Stimulated activated CD4-positive, alpha-beta T cell treated with anti-CD3 and anti-CD28 coated beads, TNF-alpha, amount 100 ng/mL, for 24 hours (primary cell): ENCODE measurements at regions not wholly inside any gene's neighbourhood (a gene's known extent, or its start where the extent isn't known, plus 50 kb on each side); places are given as distances from the start of the nearest gene placed in this dataset.

Source experiments
- DNase-seq, 3 experiments: peaks; one replicate each; pipeline ENCODE4 v3.0.0-alpha.2; 2020; ENCODE audit warnings: low read depth in 3 of 3

DNA sequence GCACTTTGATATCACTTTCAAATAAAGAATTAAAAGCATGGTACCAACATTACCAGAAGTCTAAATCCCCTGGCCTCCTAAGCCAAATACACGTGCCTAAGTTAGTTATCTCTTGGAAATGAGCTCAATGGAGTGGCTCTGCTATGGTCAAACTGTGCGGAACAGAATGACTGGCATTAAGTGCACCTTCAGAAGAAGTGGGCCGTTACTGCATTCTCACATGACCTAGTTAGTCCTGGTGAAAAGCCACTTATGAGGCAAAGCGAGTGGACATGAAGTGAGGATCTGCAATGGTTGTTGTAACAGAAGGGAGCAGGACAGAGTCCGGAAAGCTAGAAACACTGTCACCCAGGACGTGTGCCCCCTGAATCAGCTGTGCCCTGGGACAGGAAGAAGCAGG is 633.1 kb downstream of the IRX1 start:
- no peak for DNase-seq

DNA sequence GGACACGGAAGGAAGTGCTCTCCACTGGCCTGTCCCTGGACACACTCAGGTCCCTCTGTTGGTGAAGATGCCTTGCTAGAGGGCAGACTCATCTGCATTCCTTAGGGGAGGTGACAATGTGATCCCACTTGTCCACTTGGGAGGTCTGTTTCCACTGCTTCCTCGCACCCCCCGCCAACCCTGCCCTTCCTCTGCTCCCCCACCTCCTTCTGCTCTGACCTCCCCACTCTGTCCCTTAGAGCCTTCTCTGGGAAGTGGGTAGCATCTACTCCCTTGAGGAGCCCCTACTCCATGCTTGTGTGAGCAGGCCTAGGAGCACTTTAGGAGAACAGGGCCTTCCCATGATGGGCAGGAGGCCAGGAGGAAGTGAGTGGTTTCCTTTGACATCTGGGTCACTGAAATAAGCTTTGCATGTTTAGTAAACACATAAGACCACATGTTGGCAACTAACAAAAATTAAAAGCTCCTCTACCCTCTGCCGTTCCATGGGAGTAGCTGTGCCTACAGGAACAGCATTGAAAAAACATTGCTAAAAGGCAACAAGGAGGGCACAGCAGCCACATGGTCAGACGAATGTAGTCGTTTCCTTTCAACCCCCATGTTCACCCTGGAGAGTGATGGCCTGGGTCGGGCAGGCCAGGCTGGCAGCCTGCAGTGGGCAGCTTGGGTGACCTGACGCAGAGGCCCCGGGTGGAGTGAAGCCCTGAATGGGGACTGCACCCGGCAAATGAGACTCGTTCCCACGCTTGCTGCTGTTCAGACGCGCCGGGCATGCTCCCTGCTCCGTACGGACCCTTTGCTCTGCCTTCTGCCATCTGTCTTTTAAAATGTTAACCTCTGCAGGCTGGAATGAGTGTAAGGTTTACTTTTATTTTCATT is 634.0 kb downstream of the IRX1 start:
- DNase-seq, result no peak

DNA sequence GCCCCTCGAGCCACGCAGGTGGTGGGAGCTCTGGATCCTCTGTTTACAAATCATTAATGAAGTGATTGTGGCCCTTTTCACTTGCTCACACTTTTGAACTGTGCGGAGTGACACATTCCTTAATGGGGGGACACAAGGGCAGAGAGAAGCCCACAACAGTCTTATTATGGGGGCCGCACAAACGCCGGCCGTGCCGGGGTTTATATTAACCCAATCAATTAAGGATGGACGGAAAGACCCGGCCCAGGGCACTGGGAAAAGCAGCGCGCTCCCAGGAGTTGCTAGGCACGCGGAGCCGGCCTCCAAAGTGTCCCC is 634.8 kb downstream of the IRX1 start:
- DNase-seq, result no peak

DNA sequence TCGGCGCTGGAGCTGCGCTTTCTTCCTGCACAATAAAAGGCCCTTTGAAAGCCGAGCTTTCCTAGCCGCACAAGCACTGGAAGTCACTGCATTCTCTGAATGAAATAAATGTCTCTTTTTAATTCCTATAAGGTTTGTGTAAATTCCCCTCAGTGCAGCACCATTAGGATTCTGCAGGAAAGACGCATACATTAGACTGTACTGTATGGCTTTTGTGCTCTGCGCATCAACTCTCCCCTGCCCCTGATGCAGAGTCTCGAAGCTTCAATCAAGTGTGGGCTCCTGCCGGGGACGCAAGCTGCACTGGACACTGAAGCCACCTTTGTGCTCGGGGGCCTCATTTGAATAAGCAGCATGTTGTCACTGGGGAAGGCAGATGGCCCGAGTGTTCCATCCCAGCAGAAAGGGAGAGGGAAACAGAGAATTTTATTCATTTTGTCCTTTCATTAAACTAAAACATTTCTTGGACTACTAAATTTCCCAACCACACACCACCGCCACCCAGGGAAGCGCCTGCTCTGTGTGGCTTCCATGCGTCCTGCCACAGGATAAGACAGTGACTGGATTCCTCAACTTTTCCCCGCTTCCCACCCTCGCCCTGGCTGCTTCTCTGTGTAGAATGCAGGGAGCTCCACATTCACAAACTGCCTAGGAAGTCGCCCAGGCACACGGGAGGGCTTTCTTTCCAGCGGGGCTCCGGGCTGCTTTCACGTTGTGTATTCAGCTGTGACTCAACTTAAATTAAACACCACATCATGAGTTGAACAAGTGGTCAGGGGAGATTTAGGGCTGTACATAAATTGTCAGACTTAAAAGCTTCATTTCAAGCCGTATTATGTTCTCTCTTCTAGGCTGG is 635.4 kb downstream of the IRX1 start:
- DNase-seq, result no peak

DNA sequence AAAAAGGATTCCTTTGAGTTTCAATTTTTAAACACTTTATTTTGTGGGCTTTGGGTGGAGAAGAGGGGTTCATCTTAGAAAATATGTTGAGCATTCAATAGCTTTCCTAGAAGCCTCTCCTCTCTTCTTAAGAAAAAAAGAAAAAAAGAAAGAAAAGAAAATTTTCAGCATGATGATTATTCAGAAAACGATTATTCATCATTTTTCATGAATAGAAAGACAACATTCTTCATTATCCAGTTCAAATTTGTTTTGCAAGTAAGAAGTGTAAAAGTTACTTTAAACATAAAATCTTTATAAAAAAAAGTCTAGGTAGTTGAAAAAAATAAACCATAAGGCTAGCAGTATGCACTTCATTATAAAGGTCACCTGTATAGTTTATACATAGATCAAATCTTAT is 636.5 kb downstream of the IRX1 start:
- DNase-seq, result no peak

DNA sequence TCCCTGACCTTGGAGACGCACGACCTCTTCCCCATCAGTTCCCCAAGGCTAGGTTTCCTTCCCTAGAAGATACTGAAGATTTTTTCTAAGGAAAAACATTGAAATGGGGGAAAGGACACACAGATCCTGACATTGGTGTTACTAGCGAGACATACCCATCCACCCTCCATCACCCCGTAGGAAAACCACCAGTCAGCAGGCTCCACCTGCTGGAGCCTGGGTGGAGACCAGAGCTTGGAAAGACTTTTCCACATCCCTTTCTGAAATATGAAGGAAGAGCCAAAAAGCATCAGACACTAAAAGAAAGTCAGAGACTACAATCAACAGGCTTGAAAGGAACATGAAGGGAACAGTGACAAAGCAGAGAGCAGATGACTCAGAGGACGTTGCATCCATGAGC is 638.0 kb downstream of the IRX1 start:
- DNase-seq, result no peak

DNA sequence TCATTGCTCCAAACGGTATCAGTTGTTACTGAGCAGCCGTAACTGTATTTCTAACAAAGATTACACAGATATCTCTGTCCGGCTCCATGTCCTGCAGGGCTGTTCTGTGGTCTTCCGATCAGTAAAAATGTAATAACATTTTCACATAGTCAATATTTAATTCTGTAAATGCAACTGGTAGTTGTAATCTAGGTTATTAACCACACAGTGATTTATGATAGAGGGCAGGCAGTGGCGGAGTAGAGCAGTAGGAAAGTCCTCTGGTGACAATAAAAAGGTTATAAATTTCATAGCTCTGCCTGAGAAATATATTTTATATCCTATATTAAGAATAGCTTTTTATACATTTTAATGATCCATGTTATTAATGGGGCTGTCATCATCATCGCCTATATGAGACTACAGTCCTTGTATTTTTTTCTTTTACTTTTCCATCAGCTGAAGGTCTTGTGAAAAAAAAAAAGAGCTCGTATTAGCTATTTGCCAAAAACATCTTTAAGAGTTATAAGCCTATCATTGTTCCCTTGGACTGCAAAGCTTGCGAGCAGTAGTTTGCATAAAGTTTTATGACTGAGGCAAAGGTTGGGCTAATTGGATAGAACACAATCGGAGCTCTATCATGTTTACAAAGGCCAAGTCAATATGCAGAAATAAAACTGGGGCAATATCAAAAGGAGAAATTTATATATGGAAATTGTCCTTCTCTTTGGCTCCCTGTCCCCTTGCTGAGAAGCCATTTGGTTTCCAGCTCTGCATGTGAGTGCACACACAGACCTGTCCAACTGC is 648.0 kb downstream of the IRX1 start:
- DNase-seq, result no peak

DNA sequence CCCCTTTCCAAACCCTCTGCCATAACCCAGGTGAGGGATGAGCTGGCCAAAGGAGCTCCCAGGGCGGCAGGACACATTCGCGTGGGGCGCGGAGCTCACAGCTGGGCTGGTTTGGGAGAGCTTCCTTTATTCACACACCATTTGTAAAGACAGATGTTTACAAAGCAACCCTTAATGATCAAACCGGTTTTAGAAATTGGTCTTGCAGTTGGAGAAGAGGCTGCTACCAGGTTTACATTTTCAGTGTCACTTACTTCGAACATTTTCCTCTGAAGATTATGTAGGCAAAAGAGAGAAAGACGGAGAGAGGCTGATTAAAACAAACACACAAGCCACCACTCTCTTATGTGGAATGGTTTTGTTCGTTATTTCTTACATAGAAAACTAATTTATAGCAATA is 648.7 kb downstream of the IRX1 start:
- DNase-seq, result no peak

DNA sequence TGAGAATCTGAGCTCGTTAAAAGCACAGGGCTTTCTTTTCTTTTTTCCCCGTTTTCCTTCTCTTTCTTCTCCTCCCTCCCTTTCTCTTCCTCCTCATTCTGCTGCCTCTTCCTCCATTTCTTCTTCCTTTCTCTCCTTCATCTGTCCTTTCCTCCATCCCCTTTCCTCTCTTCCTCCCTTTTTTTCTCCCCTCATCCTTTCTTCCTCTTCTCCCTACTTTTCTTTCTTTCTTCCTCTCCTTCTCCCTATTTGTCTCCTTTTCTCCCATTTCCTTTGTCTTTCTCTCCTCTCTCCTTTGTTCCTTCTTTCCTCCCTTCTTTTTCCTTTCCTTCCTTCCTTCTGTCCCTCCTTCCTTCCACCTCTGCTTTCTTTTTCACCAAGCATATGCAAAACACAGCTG is 649.4 kb downstream of the IRX1 start:
- DNase-seq, result no peak

DNA sequence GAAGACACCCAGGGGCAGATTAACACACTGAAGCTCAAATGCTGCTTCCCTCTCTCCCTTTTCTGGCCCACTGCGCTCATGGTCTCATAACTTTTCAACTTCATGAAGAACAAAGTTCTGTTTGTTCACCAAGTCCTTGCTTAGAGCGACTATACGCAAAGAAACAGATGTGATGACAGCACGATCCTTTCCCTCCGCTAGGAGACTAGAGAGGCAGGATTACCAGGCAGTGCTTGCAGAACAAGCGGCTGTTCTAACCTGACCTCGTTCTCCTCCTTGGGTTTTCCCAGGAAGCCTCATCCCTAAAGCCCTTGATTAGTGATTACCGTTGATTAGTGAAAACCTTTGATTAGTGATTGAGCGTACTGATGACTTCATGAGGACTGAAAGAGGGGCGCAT is 649.9 kb downstream of the IRX1 start:
- no peak for DNase-seq

DNA sequence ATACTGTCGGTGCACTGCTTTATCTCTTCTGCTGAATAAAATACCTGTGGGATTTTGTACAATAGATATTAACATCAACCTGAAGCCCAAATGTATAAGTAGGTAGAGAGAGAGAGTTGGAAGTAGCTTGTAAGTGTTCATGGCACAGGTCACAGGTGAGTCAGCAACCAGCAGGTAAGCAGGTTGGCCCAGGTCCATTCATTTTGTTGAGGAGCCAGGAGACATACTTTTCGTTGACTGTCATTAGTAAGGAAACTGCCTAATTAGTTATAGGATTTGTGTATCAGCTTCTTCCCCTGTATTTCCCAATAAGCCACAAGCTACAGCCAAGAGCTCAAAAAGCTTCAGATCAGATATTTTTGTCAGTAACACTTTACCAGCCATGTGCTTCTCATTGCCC is 650.8 kb downstream of the IRX1 start:
- no peak for DNase-seq

DNA sequence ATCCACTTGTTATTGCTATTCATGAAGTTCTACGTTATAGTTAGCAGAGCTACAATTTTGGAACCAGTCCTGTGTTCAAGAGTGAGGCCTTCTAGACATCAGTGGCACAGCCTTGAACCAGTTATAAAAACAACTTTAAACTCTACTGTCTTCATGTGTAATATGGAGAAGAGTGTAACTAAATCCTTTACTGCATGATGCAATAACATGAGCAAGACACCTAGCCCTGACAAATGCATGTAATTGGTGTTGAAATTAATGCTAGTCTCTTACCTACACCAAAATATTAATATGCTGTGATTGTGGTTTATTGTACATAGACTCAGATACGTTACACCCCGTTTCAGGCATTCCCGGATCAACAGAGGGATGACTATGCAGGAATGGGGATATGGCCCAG is 654.6 kb downstream of the IRX1 start:
- no peak for DNase-seq

DNA sequence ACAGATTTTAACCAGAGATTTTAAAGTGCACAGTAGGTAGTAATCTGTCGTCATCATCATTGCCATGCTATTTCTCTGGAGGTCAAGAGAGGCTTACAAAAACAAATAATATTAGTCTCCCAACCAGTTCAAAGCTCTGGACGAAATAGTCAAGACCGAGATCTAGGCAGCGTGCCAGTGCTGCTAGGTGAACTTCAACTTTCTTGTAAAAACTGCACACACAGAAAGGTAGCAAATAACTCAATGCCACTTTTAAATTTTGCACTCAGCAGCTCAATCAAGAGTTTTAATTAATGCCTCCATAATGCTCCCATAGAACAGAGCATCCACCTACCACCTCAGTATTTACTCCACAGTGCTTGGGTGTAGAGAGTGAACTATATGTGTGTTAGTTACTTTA is 656.8 kb downstream of the IRX1 start:
- no peak for DNase-seq

DNA sequence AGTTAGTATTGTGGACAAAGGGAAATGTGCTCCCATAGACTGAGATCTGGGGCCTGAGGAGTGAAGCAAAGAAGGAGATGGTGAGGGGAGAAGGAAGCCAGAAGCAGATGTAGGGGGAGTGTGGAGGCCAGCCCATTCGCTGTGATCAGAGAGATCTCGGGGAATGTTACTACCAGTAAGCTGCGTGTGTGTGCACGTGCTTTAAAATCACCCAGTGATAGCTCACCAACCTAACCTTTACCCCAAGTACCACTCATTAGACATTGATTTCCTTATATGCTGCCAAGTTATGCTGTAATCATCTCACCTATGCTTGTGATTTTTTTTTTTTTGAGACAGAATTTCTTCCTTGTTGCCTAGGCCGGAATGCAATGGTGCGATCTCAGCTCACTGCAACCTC is 659.1 kb downstream of the IRX1 start:
- no peak for DNase-seq

DNA sequence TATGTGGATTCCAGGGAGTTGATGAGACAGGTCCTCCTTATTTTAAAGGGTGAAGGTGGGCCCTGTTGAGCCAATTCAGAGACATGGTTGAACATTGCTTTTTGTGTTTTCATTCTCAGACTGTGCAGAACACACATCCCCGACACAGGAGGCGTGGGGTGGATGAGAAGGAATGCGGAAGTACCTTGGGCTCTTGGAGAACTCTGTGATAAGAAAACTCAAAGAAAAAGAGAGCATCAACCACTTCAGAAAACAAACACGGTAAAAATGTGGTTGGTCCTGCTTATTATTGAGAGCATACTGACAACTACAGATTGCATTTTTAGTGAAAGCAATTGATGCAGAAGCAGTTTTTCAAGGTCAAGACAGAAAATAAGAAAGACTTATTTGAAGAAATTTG is 659.8 kb downstream of the IRX1 start:
- DNase-seq, result no peak

DNA sequence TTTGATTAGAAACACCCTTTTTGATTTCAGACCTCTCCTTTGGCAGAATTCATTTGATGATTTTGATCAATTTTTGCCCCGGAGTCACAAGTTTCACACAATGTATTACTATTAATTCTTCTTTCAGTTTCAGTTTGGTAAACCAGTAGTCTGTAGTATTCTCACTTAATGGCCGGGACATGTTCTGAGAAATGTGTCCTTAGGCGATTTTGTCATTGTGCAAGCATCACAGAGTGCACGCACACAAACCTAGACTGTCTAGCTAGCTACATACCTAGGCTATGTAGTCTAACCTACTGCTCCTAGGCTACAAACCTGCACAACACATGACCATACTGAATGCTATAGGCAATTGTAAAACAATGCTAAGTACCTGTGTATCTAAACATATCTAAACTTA is 662.5 kb downstream of the IRX1 start:
- DNase-seq, result no peak

DNA sequence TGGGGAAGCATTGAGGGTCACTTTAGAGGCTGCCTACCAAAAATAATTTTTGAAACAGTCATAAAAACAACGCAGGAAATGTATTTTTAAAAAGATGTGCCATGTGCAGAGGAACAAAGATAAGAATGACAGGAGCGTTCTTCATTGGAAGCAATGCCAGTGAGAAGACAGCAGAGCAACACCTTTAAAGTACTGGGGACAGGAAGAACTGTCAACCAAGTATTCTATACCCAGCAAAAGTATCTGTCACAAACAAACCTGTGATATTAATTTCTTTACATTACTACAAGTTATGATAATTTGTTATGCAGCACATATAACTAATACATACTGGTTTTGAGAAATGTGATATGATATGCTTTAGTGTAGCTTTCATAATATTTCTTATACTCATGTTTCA is 675.6 kb downstream of the IRX1 start:
- no peak for DNase-seq

DNA sequence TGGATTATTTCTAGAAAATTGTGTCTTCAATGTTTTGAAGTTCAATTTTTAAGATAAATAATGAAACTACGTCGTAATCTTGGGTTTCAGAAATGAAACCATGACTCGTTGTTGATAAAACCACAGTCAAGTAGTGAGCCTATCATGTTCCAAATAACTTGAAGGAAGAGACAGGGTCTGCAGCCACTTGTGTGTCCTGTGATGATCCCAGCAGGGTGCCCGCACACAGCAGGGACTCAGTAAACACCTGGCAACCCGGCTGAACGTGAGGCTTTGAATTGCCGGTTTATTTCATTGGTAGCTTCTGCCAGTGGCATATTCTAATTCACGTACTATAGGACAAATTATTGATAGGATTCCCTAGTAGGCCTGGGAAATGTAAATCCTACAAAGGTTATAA is 679.6 kb downstream of the IRX1 start:
- DNase-seq, result no peak

DNA sequence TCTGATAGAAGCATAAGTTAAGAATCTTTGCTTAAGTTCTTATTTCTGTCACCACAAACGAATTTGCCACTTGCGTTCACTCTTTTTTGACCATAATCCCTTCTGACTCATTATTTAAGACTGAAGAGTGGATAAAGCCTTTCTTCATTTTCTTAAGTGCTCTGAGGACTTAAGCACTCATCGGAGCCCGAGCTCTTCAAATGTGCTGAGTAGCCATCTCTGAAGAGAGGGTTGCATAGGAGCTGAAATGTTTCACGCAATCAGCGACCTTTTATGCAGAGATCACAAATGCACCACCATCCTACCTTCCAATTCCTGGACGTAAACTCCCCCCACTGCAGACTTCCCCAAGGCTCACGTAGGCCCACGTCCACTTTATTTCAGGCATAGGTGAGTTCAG is 699.2 kb downstream of the IRX1 start:
- no peak for DNase-seq

DNA sequence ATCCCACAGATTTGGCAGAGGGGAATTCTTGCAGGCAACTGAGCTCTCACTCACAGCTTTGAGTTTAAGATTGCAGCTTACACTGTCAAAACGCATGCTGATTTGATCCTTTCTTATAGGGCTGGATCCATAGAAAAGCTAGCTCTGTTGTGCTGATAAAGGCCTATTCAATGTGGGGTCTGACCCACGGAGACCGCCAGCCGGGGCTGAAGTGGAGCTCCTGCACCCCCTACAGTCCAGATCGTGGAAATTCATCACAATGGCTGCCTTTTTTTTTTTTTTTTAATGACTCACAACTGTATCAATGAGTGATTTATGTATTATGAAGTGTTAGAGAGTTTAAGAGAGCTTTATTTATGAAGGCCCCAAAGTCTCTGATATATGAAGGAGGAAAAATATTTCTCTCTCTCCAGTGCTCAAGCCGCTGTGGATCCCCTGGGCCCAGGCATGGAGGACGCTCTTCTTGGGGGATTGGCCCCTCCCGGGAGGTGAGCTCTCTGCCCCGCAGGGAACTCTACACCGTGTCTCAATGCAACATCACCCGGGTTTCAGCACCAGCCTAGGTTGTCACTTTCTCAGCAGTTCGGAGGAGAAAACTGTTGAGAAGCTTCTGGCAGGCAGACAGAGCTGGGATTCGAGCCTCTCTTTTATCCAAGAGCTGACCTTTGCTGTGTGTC is 700.2 kb downstream of the IRX1 start:
- no peak for DNase-seq

DNA sequence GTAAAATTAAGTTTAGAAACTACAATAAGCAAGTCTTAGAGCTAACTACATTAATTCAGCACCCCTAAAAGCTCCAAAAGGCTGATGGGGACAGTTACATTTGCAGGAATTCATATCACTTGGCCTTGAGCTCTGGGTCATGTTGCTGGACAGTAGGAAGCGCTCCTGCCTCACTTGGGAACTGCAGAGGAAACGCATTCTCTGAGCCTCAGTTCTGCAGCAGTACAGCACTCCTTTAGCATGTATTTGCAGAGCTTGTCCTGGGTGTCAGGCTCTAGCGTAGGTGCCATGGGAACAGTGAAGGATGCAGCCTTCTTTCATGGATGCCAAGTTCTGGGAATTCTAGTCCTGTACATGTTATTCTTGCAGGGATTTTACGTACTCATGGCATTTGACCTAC is 710.4 kb downstream of the IRX1 start:
- no peak for DNase-seq

DNA sequence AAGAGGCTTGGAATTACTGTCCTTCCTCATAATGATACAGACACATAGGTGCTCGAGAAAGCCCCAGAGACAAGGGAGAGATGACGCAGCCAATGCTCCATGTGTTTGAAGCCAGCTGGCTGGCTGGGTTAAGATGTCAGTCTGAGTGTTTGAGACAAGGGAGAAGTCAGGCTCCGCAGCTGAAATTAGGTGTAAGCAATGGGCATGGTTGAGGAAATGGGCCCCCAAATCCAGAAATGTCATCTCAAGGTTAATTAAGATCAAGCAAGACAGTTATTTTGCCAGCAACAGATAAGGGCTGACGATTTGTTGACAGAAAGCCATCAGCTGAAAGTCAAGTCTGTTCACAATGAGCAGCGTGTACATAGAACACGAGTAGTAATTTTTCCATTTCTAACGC is 713.4 kb downstream of the IRX1 start:
- DNase-seq, result no peak
